ENCODE measurements at regions not wholly inside any gene's neighbourhood (a gene's known extent, or its start where the extent isn't known, plus 50 kb on each side); places are given as distances from the start of the nearest gene placed in this dataset.
A peak's percentile ranks its signal among the peaks of the same experiment; 100 is the strongest.

- DNase-seq: no peak
Measured at GRCh38 chr9:109886041-109886440, 106.0 kb downstream of the PALM2AKAP2 start.

GRCh38 chr9:109886617-109887016 is 106.6 kb downstream of the PALM2AKAP2 start:
- no peak for DNase-seq

- no peak for DNase-seq
Measured at GRCh38 chr9:109887079-109887478, 107.1 kb downstream of the PALM2AKAP2 start.

GRCh38 chr9:109888695-109889094 is 108.7 kb downstream of the PALM2AKAP2 start:
- DNase-seq: no peak

- peak; percentile 56 for DNase-seq
Measured at GRCh38 chr9:109889456-109889855, 109.5 kb downstream of the PALM2AKAP2 start.

- DNase-seq: peak; percentile 56
Measured at GRCh38 chr9:109893241-109893640, 113.2 kb downstream of the PALM2AKAP2 start.

- DNase-seq: no peak
Measured at GRCh38 chr9:109894473-109894872, 114.5 kb downstream of the PALM2AKAP2 start.

- no peak for DNase-seq
Measured at GRCh38 chr9:109894921-109895758, 115.1 kb downstream of the PALM2AKAP2 start.

GRCh38 chr9:109901201-109901600 is 121.2 kb downstream of the PALM2AKAP2 start:
- no peak for DNase-seq

- peak; percentile 91 for DNase-seq
Measured at GRCh38 chr9:109903515-109904138, 123.6 kb downstream of the PALM2AKAP2 start.

GRCh38 chr9:109904666-109905065 is 124.7 kb downstream of the PALM2AKAP2 start:
- DNase-seq: peak; percentile 18

- no peak for DNase-seq
Measured at GRCh38 chr9:109905472-109905871, 125.5 kb downstream of the PALM2AKAP2 start.

- DNase-seq: peak; percentile 55
Measured at GRCh38 chr9:109906766-109907382, 126.9 kb downstream of the PALM2AKAP2 start.

- peak; percentile 25 for DNase-seq
Measured at GRCh38 chr9:109907400-109907799, 127.4 kb downstream of the PALM2AKAP2 start.

GRCh38 chr9:109907810-109908458 is 127.9 kb downstream of the PALM2AKAP2 start:
- no peak for DNase-seq

GRCh38 chr9:109908459-109909390 is 128.7 kb downstream of the PALM2AKAP2 start:
- no peak for DNase-seq

- peak; percentile 68 for DNase-seq
Measured at GRCh38 chr9:109910671-109911518, 130.9 kb downstream of the PALM2AKAP2 start.

- DNase-seq: peak; percentile 46
Measured at GRCh38 chr9:109912082-109912582, 132.1 kb downstream of the PALM2AKAP2 start.

- DNase-seq: peak; percentile 47
Measured at GRCh38 chr9:109912726-109913460, 132.9 kb downstream of the PALM2AKAP2 start.

GRCh38 chr9:109913461-109913810 is 133.4 kb downstream of the PALM2AKAP2 start:
- no peak for DNase-seq
